ENCODE measurements at regions not wholly inside any gene's neighbourhood (a gene's known extent, or its start where the extent isn't known, plus 50 kb on each side); places are given as distances from the start of the nearest gene placed in this dataset.

- Histone ChIP-seq H3K9me2 (ENCODE audit: insufficient read depth) (no peaks in the 10 kb centered on the region), H3K27me3 (ENCODE audit: insufficient read depth) (no peaks in the 10 kb centered on the region), H3K36me3 (ENCODE audit: insufficient read depth) (peaks cover 11% of the 10 kb centered on the region), H3F3A (replicated peaks; ENCODE audit: low read depth) (no peaks in the 10 kb centered on the region), H4K20me1 (replicated peaks; ENCODE audit: insufficient read depth) (no peaks in the 10 kb centered on the region), H3K4me2 (no peak overlapping the region), H2AFZ (no peak overlapping the region), H3K4me3 (no peak overlapping the region), H3K27ac (ENCODE audit: low read depth) (peak overlapping the region; percentile 3; the same call in 1 of the 2 replicates), H3K4me1 (ENCODE audit: insufficient read depth) (peaks cover 25% of the 10 kb centered on the region), H3K79me2 (replicated peaks; ENCODE audit: insufficient read depth) (no peaks in the 10 kb centered on the region)
- DNase-seq (ENCODE audit: low spot score) (no peak), ATAC-seq (no peak)
- peaks cover 2% of the 10 kb centered on the region for H3K27me3 Mint-ChIP-seq (ENCODE audit: insufficient read depth, low read depth, poor library complexity)
- H3K27ac Mint-ChIP-seq, result no peak overlapping the region
- H3K36me3 Mint-ChIP-seq (ENCODE audit: low read depth), result peaks cover 23% of the 10 kb centered on the region
- peaks cover 24% of the 10 kb centered on the region for H3K9me3 Mint-ChIP-seq
- no peak overlapping the region for H3K4me3 Mint-ChIP-seq
- no peak for TF ChIP-seq ZNF114 (CRISPR knock-in tag; IDR thresholded peaks at IDR 0.05)
- no peak for TF ChIP-seq REST (IDR thresholded peaks at IDR 0.05; ENCODE audit: unreplicated experiment)
- no peak for TF ChIP-seq CREB1 (CRISPR knock-in tag; IDR thresholded peaks at IDR 0.05; ENCODE audit: low read depth)
- no peak for TF ChIP-seq ZNF462 (CRISPR knock-in tag; IDR thresholded peaks at IDR 0.05)
- no peak for TF ChIP-seq EZH2phosphoT487 (IDR thresholded peaks at IDR 0.05; ENCODE audit: unreplicated experiment)
- no peak for TF ChIP-seq ETS1 (IDR thresholded peaks at IDR 0.05)
- no peak for TF ChIP-seq ZNF331 (CRISPR knock-in tag; IDR thresholded peaks at IDR 0.05; ENCODE audit: low read depth)
- TF ChIP-seq STAT1 (IDR thresholded peaks at IDR 0.05; ENCODE audit: unreplicated experiment), result no peak
- TF ChIP-seq POLR2AphosphoS5 (IDR thresholded peaks at IDR 0.05; ENCODE audit: low read depth), result no peak
- no peak for TF ChIP-seq CTCF (conservative IDR thresholded peaks at IDR 0.05; ENCODE audit: low read depth in 2 of 2)
- no peak for TF ChIP-seq EZH2 (IDR thresholded peaks at IDR 0.05; ENCODE audit: low read depth, unreplicated experiment)
- TF ChIP-seq JUNB (IDR thresholded peaks at IDR 0.05; ENCODE audit: unreplicated experiment), result no peak
- no peak for TF ChIP-seq NANOG (IDR thresholded peaks at IDR 0.05; ENCODE audit: borderline replicate concordance)
- peaks cover 34% of the 10 kb centered on the region for H3K4me1 Mint-ChIP-seq
These were observed 169.2 kb upstream of the SPATS2L start for GRCh38 chr2:200137271-200137670.

Data from GM23338 (cell line).